ENCODE measurements at regions not wholly inside any gene's neighbourhood (a gene's known extent, or its start where the extent isn't known, plus 50 kb on each side); places are given as distances from the start of the nearest gene placed in this dataset.

DNA sequence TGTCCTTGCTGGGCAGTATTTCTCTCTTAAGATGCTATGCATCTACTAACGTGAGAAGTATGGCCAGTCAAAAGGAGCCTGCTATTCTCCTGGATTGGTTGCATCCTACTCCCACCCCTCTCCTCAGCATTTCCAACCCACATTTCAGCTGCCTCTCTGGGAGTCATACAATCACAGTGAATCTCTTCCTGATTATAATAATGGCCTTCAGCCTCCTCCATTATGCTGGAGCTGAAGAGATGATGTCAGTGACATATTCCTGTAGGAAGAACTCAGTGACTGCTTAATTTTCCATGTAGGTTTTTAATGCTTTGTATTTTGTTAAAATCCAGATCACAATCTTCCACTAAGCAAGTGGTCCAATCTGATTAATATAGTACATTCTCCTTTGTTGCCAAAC is 82.7 kb upstream of the SUCLG2 start:
- Mint-ChIP-seq H3K27ac (no peak overlapping the region), H3K9me3 (no peaks in the 10 kb centered on the region), H3K36me3 (ENCODE audit: low read depth) (no peaks in the 10 kb centered on the region), H3K27me3 (ENCODE audit: insufficient read depth) (no peaks in the 10 kb centered on the region), H3K4me3 (no peak overlapping the region), H3K4me1 (no peaks in the 10 kb centered on the region)
- no peak overlapping the region for H3K9ac ChIP-seq (ENCODE audit: extremely low read depth, low read length, poor library complexity, severe bottlenecking)
- no peak overlapping the region for H3K4me3 ChIP-seq (ENCODE audit: low read length)
- no peak for DNase-seq
- no peak overlapping the region for H3K27ac ChIP-seq (ENCODE audit: low read depth, low read length)
- no peak for TF ChIP-seq CTCF (conservative IDR thresholded peaks at IDR 0.05)
- no peaks in the 10 kb centered on the region for H3K9me3 ChIP-seq (ENCODE audit: control insufficient read depth, low read length)
- no peaks in the 10 kb centered on the region for H3K36me3 ChIP-seq (ENCODE audit: control insufficient read depth, insufficient read depth, low read length)
- no peaks in the 10 kb centered on the region for H3K27me3 ChIP-seq (ENCODE audit: control insufficient read depth, insufficient read depth, low read length, poor library complexity, severe bottlenecking)
- WGBS, 2 experiments (ENCODE audit: insufficient coverage in 1 of 2, insufficient read length in 1 of 2), result 95% methylated on average over 1 of the region's 1 CpG; no CpG with 5 or more reads in 1 of the 2 experiments
- H3K4me1 ChIP-seq (ENCODE audit: control insufficient read depth, insufficient read depth, low read length), result no peaks in the 10 kb centered on the region

GRCh38 chr3:67733269-67733950 is 79.0 kb upstream of the SUCLG2 start:
- no peaks in the 10 kb centered on the region for H3K36me3 Mint-ChIP-seq (ENCODE audit: low read depth)

GRCh38 chr3:67724434-67724833 is 70.0 kb upstream of the SUCLG2 start:
- WGBS, 2 experiments (ENCODE audit: insufficient coverage in 1 of 2, insufficient read length in 1 of 2), result 79% methylated on average over 1 of the region's 2 CpGs; no CpG with 5 or more reads in 1 of the 2 experiments
- H3K4me3 ChIP-seq (ENCODE audit: low read length), result no peak overlapping the region
- peaks cover 4% of the 10 kb centered on the region for H3K36me3 Mint-ChIP-seq (ENCODE audit: low read depth)

More at GRCh38 chr3:67733269-67733950, 79.0 kb upstream of the SUCLG2 start:
- Histone ChIP-seq H3K4me3 (ENCODE audit: low read length) (no peak overlapping the region), H3K4me1 (ENCODE audit: control insufficient read depth, insufficient read depth, low read length) (no peaks in the 10 kb centered on the region), H3K9ac (ENCODE audit: extremely low read depth, low read length, poor library complexity, severe bottlenecking) (no peak overlapping the region), H3K36me3 (ENCODE audit: control insufficient read depth, insufficient read depth, low read length) (no peaks in the 10 kb centered on the region), H3K27me3 (ENCODE audit: control insufficient read depth, insufficient read depth, low read length, poor library complexity, severe bottlenecking) (no peaks in the 10 kb centered on the region), H3K27ac (ENCODE audit: low read depth, low read length) (no peak overlapping the region), H3K9me3 (ENCODE audit: control insufficient read depth, low read length) (no peaks in the 10 kb centered on the region)
- Mint-ChIP-seq H3K9me3 (no peaks in the 10 kb centered on the region), H3K4me3 (no peak overlapping the region), H3K4me1 (no peaks in the 10 kb centered on the region), H3K27ac (no peak overlapping the region), H3K27me3 (ENCODE audit: insufficient read depth) (no peaks in the 10 kb centered on the region)
- WGBS, 2 experiments (ENCODE audit: insufficient coverage in 1 of 2, insufficient read length in 1 of 2), result 79% methylated on average over 3 of the region's 3 CpGs; no CpG with 5 or more reads in 1 of the 2 experiments
- DNase-seq, result no peak
- TF ChIP-seq CTCF (conservative IDR thresholded peaks at IDR 0.05), result no peak

More at GRCh38 chr3:67724434-67724833, 70.0 kb upstream of the SUCLG2 start:
- no peak for DNase-seq
- H3K27ac Mint-ChIP-seq, result no peak overlapping the region
- no peaks in the 10 kb centered on the region for H3K27me3 ChIP-seq (ENCODE audit: control insufficient read depth, insufficient read depth, low read length, poor library complexity, severe bottlenecking)
- H3K9me3 Mint-ChIP-seq, result peaks cover 31% of the 10 kb centered on the region
- H3K9me3 ChIP-seq (ENCODE audit: control insufficient read depth, low read length), result peaks cover 17% of the 10 kb centered on the region
- H3K4me1 Mint-ChIP-seq, result no peaks in the 10 kb centered on the region
- no peak overlapping the region for H3K27ac ChIP-seq (ENCODE audit: low read depth, low read length)
- H3K9ac ChIP-seq (ENCODE audit: extremely low read depth, low read length, poor library complexity, severe bottlenecking), result no peak overlapping the region
- H3K4me1 ChIP-seq (ENCODE audit: control insufficient read depth, insufficient read depth, low read length), result no peaks in the 10 kb centered on the region
- TF ChIP-seq CTCF (conservative IDR thresholded peaks at IDR 0.05), result no peak
- H3K27me3 Mint-ChIP-seq (ENCODE audit: insufficient read depth), result no peaks in the 10 kb centered on the region
- H3K4me3 Mint-ChIP-seq, result no peak overlapping the region
- H3K36me3 ChIP-seq (ENCODE audit: control insufficient read depth, insufficient read depth, low read length), result no peaks in the 10 kb centered on the region

Data from endodermal cell (in vitro differentiated cells).